Esophagus muscularis mucosa (tissue), 4 donors: ENCODE measurements at regions not wholly inside any gene's neighbourhood (a gene's known extent, or its start where the extent isn't known, plus 50 kb on each side); places are given as distances from the start of the nearest gene placed in this dataset.

ENCODE experiments used
- CTCF ChIP-seq, 3 experiments: fragments of 200-600 bp in 2 of 3; fragments of 450-650 bp in 1 of 3; sonication (generic) in 2 of 3; IDR thresholded peaks; one replicate each; pipeline ENCODE4 v1.5.1; 2017 to 2019; ENCODE audit warnings: antibody characterized with exemption in 3 of 3, mild to moderate bottlenecking in 2 of 3, moderate library complexity in 1 of 3
- EP300 ChIP-seq: sonication (generic); formaldehyde crosslinking; IDR thresholded peaks from one replicate; pipeline ENCODE4 v1.6.1; 2017; ENCODE audit warnings: antibody characterized with exemption
- POLR2A ChIP-seq: fragments of 450-650 bp; IDR thresholded peaks from one replicate; pipeline ENCODE4 v1.6.1; 2017; ENCODE audit warnings: antibody characterized with exemption, moderate library complexity, mild to moderate bottlenecking, low read depth
- POLR2AphosphoS5 ChIP-seq, 2 donors: sonication (generic); formaldehyde crosslinking; IDR thresholded peaks; one replicate each; pipeline ENCODE4 v1.6.1; 2017; ENCODE audit warnings: antibody characterized with exemption in 2 of 2

GRCh38 chr14:85426068-85426935, 103.6 kb upstream of the FLRT2 start:
- TF ChIP-seq CTCF (IDR thresholded peaks at IDR 0.05) (no peak), EP300 (no peak), POLR2AphosphoS5 (IDR thresholded peaks at IDR 0.05) (no peak), POLR2A (no peak)
